H9 (cell line): ENCODE measurements at regions not wholly inside any gene's neighbourhood (a gene's known extent, or its start where the extent isn't known, plus 50 kb on each side); places are given as distances from the start of the nearest gene placed in this dataset.

Experiments used
- DNase-seq: peaks from one replicate; pipeline ENCODE4 v3.0.0-alpha.2; 2017
- H2AFZ ChIP-seq: one replicate; pipeline ENCODE4 v1.6.1; 2013; ENCODE audit warnings: mild to moderate bottlenecking, low read length, control low read depth, moderate library complexity
- H2AK5ac ChIP-seq: 2 replicates; pipeline ENCODE4 v1.6.1; 2013; ENCODE audit warnings: low read length, control low read depth, mixed read lengths; ENCODE audit not compliant: insufficient read length
- H2BK120ac ChIP-seq: one replicate; pipeline ENCODE4 v1.6.1; 2013; ENCODE audit warnings: low read depth, mild to moderate bottlenecking, low read length, control low read depth, inconsistent platforms; ENCODE audit not compliant: poor library complexity, severe bottlenecking
- H2BK12ac ChIP-seq: 2 replicates; pipeline ENCODE4 v1.6.1; 2013; ENCODE audit warnings: low read length, control low read depth, mixed read lengths, low read depth; ENCODE audit not compliant: insufficient read length
- H2BK15ac ChIP-seq: 2 replicates; pipeline ENCODE4 v1.6.1; 2013; ENCODE audit warnings: low read depth, low read length, control low read depth
- H2BK20ac ChIP-seq: one replicate; pipeline ENCODE4 v1.6.1; 2013; ENCODE audit warnings: low read depth, mild to moderate bottlenecking, low read length, control low read depth, inconsistent platforms; ENCODE audit not compliant: poor library complexity, severe bottlenecking
- H2BK5ac ChIP-seq: 2 replicates; pipeline ENCODE4 v1.6.1; 2013; ENCODE audit warnings: low read length, control low read depth, mixed read lengths; ENCODE audit not compliant: insufficient read length
- H3K14ac ChIP-seq: 2 replicates; pipeline ENCODE4 v1.6.1; 2013; ENCODE audit warnings: low read length, control low read depth; ENCODE audit not compliant: insufficient read depth
- H3K18ac ChIP-seq: 2 replicates; pipeline ENCODE4 v1.6.1; 2013; ENCODE audit warnings: low read depth, mild to moderate bottlenecking, mixed read lengths, low read length, control low read depth; ENCODE audit not compliant: insufficient read length
- H3K23ac ChIP-seq: 2 replicates; pipeline ENCODE4 v1.6.1; 2013; ENCODE audit warnings: low read length, control low read depth, mixed read lengths, low read depth; ENCODE audit not compliant: insufficient read length
- H3K23me2 ChIP-seq: 2 replicates; pipeline ENCODE4 v1.6.1; 2013; ENCODE audit warnings: low read depth, mild to moderate bottlenecking, mixed read lengths, low read length, control low read depth; ENCODE audit not compliant: insufficient read length, poor library complexity, severe bottlenecking
- H3K27ac ChIP-seq: 2 replicates; pipeline ENCODE4 v1.5.1; 2013; ENCODE audit warnings: low read length, control low read depth, mixed read lengths, low read depth; ENCODE audit not compliant: insufficient read length
- H3K27me3 ChIP-seq: 2 replicates; pipeline ENCODE4 v1.6.1; 2013; ENCODE audit warnings: low read length, control low read depth, inconsistent platforms; ENCODE audit not compliant: insufficient read depth
- H3K4ac ChIP-seq: 2 replicates; pipeline ENCODE4 v1.6.1; 2013; ENCODE audit warnings: low read depth, mild to moderate bottlenecking, control low read depth, inconsistent platforms, low read length, moderate library complexity
- H3K4me1 ChIP-seq: 2 replicates; pipeline ENCODE4 v1.6.1; 2013; ENCODE audit warnings: low read length, control low read depth, inconsistent platforms; ENCODE audit not compliant: insufficient read depth
- H3K4me2 ChIP-seq: 2 replicates; pipeline ENCODE4 v1.6.1; 2013; ENCODE audit warnings: low read length, control low read depth, mixed read lengths; ENCODE audit not compliant: insufficient read length, insufficient read depth
- H3K56ac ChIP-seq: 2 replicates; pipeline ENCODE4 v1.6.1; 2013; ENCODE audit warnings: low read depth, mild to moderate bottlenecking, mixed read lengths, low read length, control low read depth; ENCODE audit not compliant: insufficient read length
- H3K79me1 ChIP-seq: 2 replicates; pipeline ENCODE4 v1.6.1; 2013; ENCODE audit warnings: low read depth, mild to moderate bottlenecking, moderate library complexity, low read length, control low read depth, inconsistent platforms; ENCODE audit not compliant: insufficient read depth, poor library complexity, severe bottlenecking
- H3K79me2 ChIP-seq: 2 replicates; pipeline ENCODE4 v1.6.1; 2013; ENCODE audit warnings: low read length, control low read depth, inconsistent platforms; ENCODE audit not compliant: insufficient read depth
- H3K9ac ChIP-seq: 2 replicates; pipeline ENCODE4 v1.6.1; 2013; ENCODE audit warnings: low read length, control low read depth, mixed read lengths; ENCODE audit not compliant: insufficient read length; ENCODE audit errors: extremely low read depth
- H3K9me3 ChIP-seq: one replicate; pipeline ENCODE4 v1.6.1; 2013; ENCODE audit warnings: low read depth, low read length, inconsistent platforms; ENCODE audit not compliant: control insufficient read depth
- H3T11ph ChIP-seq: one replicate; pipeline ENCODE4 v1.6.1; 2013; ENCODE audit warnings: mild to moderate bottlenecking, low read length, control low read depth, inconsistent platforms
- H4K20me1 ChIP-seq: one replicate; pipeline ENCODE4 v1.6.1; 2013; ENCODE audit not compliant: control insufficient read depth, insufficient read length, insufficient read depth
- H4K5ac ChIP-seq: 2 replicates; pipeline ENCODE4 v1.6.1; 2013; ENCODE audit warnings: low read depth, mild to moderate bottlenecking, mixed read lengths, low read length, control low read depth; ENCODE audit not compliant: insufficient read length
- H4K8ac ChIP-seq: replicated peaks from 2 replicates; pipeline ENCODE4 v1.6.1; 2013; ENCODE audit warnings: low read length, control low read depth, mixed read lengths, low read depth; ENCODE audit not compliant: insufficient read length
- H4K91ac ChIP-seq: 2 replicates; pipeline ENCODE4 v1.6.1; 2013; ENCODE audit warnings: low read depth, mild to moderate bottlenecking, moderate library complexity, mixed read lengths, low read length, control low read depth; ENCODE audit not compliant: insufficient read length
- H3K27ac Mint-ChIP-seq, 3 experiments: 2 replicates in 2 of 3; 3 replicates in 1 of 3; pipeline ENCODE4 v1.8.0; 2020 to 2021; ENCODE audit warnings: mixed read lengths in 3 of 3, mild to moderate bottlenecking in 1 of 3, moderate library complexity in 1 of 3
- H3K27me3 Mint-ChIP-seq: 2 replicates; pipeline ENCODE4 v1.8.0; 2021; ENCODE audit warnings: low read depth, mild to moderate bottlenecking, moderate library complexity, mixed read lengths
- H3K36me3 Mint-ChIP-seq, 3 experiments: 2 replicates in 2 of 3; 3 replicates in 1 of 3; pipeline ENCODE4 v1.8.0; 2020 to 2021; ENCODE audit warnings: low read depth in 3 of 3, mixed read lengths in 3 of 3; ENCODE audit not compliant: insufficient read depth in 1 of 3
- H3K4me1 Mint-ChIP-seq, 2 experiments: 2 replicates each; pipeline ENCODE4 v1.8.0; 2020; ENCODE audit warnings: mixed read lengths in 2 of 2
- H3K4me3 Mint-ChIP-seq, 2 experiments: 2 replicates in 1 of 2; 3 replicates in 1 of 2; pipeline ENCODE4 v1.8.0; 2020 to 2021; ENCODE audit warnings: mild to moderate bottlenecking in 2 of 2, mixed read lengths in 2 of 2, moderate library complexity in 1 of 2
- H3K9me3 Mint-ChIP-seq, 2 experiments: 2 replicates in 1 of 2; 3 replicates in 1 of 2; pipeline ENCODE4 v1.8.0; 2020; ENCODE audit warnings: mild to moderate bottlenecking in 2 of 2, mixed read lengths in 2 of 2, moderate library complexity in 1 of 2
- CTCF ChIP-seq: fragments of 200-600 bp; sonication (generic); conservative IDR thresholded peaks from 3 replicates; pipeline ENCODE4 v1.8.0; 2021; ENCODE audit warnings: antibody characterized with exemption, mild to moderate bottlenecking

GRCh38 chr2:215638687-215639086 is 202.8 kb upstream of the FN1 start:
- Histone ChIP-seq H4K91ac (no peak overlapping the region), H3K27ac (no peak overlapping the region), H4K5ac (no peak overlapping the region), H3K4me1 (no peaks in the 10 kb centered on the region), H3K56ac (no peak overlapping the region), H2AK5ac (no peak overlapping the region), H2BK12ac (no peak overlapping the region), H4K8ac (no peak overlapping the region), H3K4ac (no peak overlapping the region), H3K23ac (no peak overlapping the region), H3K23me2 (no peaks in the 10 kb centered on the region), H4K20me1 (no peaks in the 10 kb centered on the region), H3K27me3 (no peaks in the 10 kb centered on the region), H2BK120ac (no peak overlapping the region), H3K14ac (no peak overlapping the region), H2AFZ (no peak overlapping the region), H2BK5ac (no peak overlapping the region), H3K9me3 (no peaks in the 10 kb centered on the region), H3K4me2 (no peak overlapping the region), H3T11ph (no peak overlapping the region), H3K18ac (no peak overlapping the region), H2BK15ac (no peak overlapping the region), H3K9ac (no peak overlapping the region), H3K79me1 (no peaks in the 10 kb centered on the region), H2BK20ac (no peak overlapping the region), H3K79me2 (no peaks in the 10 kb centered on the region)
- Mint-ChIP-seq H3K4me1 (no peaks in the 10 kb centered on the region), H3K36me3 (peaks cover 3 to 7% (median 6%) of the 10 kb centered on the region in 3 experiments; a peak in 5 of 7 replicates), H3K27ac (no peak overlapping the region), H3K9me3 (peaks cover 9 to 29% of the 10 kb centered on the region in 2 experiments; a peak in 4 of 5 replicates), H3K27me3 (no peaks in the 10 kb centered on the region), H3K4me3 (no peak overlapping the region)
- no peak for TF ChIP-seq CTCF
- DNase-seq, result no peak
